ENCODE measurements at regions not wholly inside any gene's neighbourhood (a gene's known extent, or its start where the extent isn't known, plus 50 kb on each side); places are given as distances from the start of the nearest gene placed in this dataset.

GRCh38 chr10:107362306-107362705 lies 197.8 kb upstream of the SORCS1 start:
- Histone ChIP-seq H3K9me3 (ENCODE audit: low read length) (no peaks in the 10 kb centered on the region), H3K9me2 (ENCODE audit: insufficient read depth, low read length) (no peaks in the 10 kb centered on the region), H3K9ac (ENCODE audit: low read length) (no peak overlapping the region), H3F3A (ENCODE audit: insufficient read depth, low read length, poor library complexity, severe bottlenecking) (no peaks in the 10 kb centered on the region), H3K27ac (ENCODE audit: low read length) (no peak overlapping the region), H2AFZ (ENCODE audit: low read depth, low read length) (no peak overlapping the region), H3K79me2 (replicated peaks; ENCODE audit: insufficient read depth, low read length) (no peaks in the 10 kb centered on the region), H3K36me3 (ENCODE audit: insufficient read depth, low read length) (no peaks in the 10 kb centered on the region), H3K4me2 (ENCODE audit: low read length) (no peak overlapping the region), H4K20me1 (ENCODE audit: insufficient read depth) (no peaks in the 10 kb centered on the region), H3K27me3 (ENCODE audit: insufficient read depth, low read depth, low read length) (no peaks in the 10 kb centered on the region), H3K4me3 (ENCODE audit: low read length) (no peak overlapping the region)
- TF ChIP-seq EP300 (conservative IDR thresholded peaks at IDR 0.05; ENCODE audit: poor library complexity, severe bottlenecking) (no peak), TAF1 (IDR thresholded peaks at IDR 0.05; ENCODE audit: low read depth) (no peak), REST (IDR thresholded peaks at IDR 0.05; ENCODE audit: borderline replicate concordance) (no peak)

GRCh38 chr10:107357033-107357432 lies 192.5 kb upstream of the SORCS1 start:
- Histone ChIP-seq H4K20me1 (ENCODE audit: insufficient read depth) (no peaks in the 10 kb centered on the region), H3K79me2 (replicated peaks; ENCODE audit: insufficient read depth, low read length) (no peaks in the 10 kb centered on the region), H3K9me3 (ENCODE audit: low read length) (no peaks in the 10 kb centered on the region), H2AFZ (ENCODE audit: low read depth, low read length) (no peak overlapping the region), H3K4me3 (ENCODE audit: low read length) (no peak overlapping the region), H3K9me2 (ENCODE audit: insufficient read depth, low read length) (no peaks in the 10 kb centered on the region), H3K36me3 (ENCODE audit: insufficient read depth, low read length) (no peaks in the 10 kb centered on the region), H3K4me2 (ENCODE audit: low read length) (no peak overlapping the region), H3K9ac (ENCODE audit: low read length) (no peak overlapping the region), H3K27ac (ENCODE audit: low read length) (no peak overlapping the region), H3F3A (ENCODE audit: insufficient read depth, low read length, poor library complexity, severe bottlenecking) (no peaks in the 10 kb centered on the region), H3K27me3 (ENCODE audit: insufficient read depth, low read depth, low read length) (no peaks in the 10 kb centered on the region)
- TF ChIP-seq RAD21 (conservative IDR thresholded peaks at IDR 0.05) (no peak), MXI1 (conservative IDR thresholded peaks at IDR 0.05; ENCODE audit: poor library complexity, severe bottlenecking) (no peak), TAF1 (IDR thresholded peaks at IDR 0.05; ENCODE audit: low read depth) (no peak), SMC3 (conservative IDR thresholded peaks at IDR 0.05; ENCODE audit: poor library complexity) (no peak), POLR2AphosphoS5 (IDR thresholded peaks at IDR 0.05) (no peak), CTCF (IDR thresholded peaks at IDR 0.05; ENCODE audit: poor library complexity, severe bottlenecking) (no peak), EZH2 (IDR thresholded peaks at IDR 0.05; ENCODE audit: borderline replicate concordance, insufficient read depth, low read length, poor library complexity, severe bottlenecking) (no peak), REST (IDR thresholded peaks at IDR 0.05; ENCODE audit: borderline replicate concordance) (no peak)
